Kidney epithelial cell (primary cell): ENCODE measurements at regions not wholly inside any gene's neighbourhood (a gene's known extent, or its start where the extent isn't known, plus 50 kb on each side); places are given as distances from the start of the nearest gene placed in this dataset.

ENCODE experiments used
- DNase-seq: peaks from one replicate; pipeline ENCODE4 v3.0.0-alpha.2; 2010; ENCODE audit warnings: low read depth
- H3K27me3 ChIP-seq: 2 replicates; pipeline ENCODE4 v1.6.0; 2011; ENCODE audit warnings: low read length; ENCODE audit not compliant: control insufficient read depth, insufficient read depth
- H3K36me3 ChIP-seq: 2 replicates; pipeline ENCODE4 v1.5.1; 2011; ENCODE audit warnings: low read length; ENCODE audit not compliant: control insufficient read depth, insufficient read depth
- H3K4me3 ChIP-seq: 2 replicates; pipeline ENCODE4 v1.5.1; 2011; ENCODE audit warnings: low read depth, mild to moderate bottlenecking, control low read depth, low read length
- TF ChIP-seq, protein P1 (sequence below): IDR thresholded peaks from 2 replicates; pipeline ENCODE4 v1.5.1; 2011; ENCODE audit warnings: mild to moderate bottlenecking, moderate library complexity, low read length, control low read depth, inconsistent platforms; ENCODE audit not compliant: insufficient read depth, poor library complexity, severe bottlenecking

DNA sequence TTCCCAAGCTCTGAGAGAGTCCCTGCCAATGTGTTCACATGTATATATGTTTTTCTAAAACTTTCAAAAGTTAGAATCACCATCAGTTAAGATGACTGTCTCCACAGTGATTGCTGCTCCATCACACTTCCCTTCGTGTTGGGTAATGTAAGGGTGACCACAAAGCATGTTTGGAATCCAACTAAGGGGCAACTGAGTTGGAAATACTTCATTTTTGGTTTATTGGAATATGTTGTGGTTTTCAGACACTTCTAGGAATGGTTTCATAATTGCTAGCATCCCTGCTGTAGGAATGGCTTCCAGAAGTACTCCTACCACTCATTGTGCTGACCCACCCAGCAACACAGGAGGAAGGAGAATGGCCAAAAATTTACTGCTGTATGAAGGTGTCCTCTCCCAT, 212.5 kb upstream of the GULP1 start:
- Histone ChIP-seq H3K36me3 (no peaks in the 10 kb centered on the region), H3K4me3 (no peak overlapping the region), H3K27me3 (no peaks in the 10 kb centered on the region)
- TF ChIP-seq, protein P1, sequence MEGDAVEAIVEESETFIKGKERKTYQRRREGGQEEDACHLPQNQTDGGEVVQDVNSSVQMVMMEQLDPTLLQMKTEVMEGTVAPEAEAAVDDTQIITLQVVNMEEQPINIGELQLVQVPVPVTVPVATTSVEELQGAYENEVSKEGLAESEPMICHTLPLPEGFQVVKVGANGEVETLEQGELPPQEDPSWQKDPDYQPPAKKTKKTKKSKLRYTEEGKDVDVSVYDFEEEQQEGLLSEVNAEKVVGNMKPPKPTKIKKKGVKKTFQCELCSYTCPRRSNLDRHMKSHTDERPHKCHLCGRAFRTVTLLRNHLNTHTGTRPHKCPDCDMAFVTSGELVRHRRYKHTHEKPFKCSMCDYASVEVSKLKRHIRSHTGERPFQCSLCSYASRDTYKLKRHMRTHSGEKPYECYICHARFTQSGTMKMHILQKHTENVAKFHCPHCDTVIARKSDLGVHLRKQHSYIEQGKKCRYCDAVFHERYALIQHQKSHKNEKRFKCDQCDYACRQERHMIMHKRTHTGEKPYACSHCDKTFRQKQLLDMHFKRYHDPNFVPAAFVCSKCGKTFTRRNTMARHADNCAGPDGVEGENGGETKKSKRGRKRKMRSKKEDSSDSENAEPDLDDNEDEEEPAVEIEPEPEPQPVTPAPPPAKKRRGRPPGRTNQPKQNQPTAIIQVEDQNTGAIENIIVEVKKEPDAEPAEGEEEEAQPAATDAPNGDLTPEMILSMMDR, result no peak
- peak; percentile 65 for DNase-seq

DNA sequence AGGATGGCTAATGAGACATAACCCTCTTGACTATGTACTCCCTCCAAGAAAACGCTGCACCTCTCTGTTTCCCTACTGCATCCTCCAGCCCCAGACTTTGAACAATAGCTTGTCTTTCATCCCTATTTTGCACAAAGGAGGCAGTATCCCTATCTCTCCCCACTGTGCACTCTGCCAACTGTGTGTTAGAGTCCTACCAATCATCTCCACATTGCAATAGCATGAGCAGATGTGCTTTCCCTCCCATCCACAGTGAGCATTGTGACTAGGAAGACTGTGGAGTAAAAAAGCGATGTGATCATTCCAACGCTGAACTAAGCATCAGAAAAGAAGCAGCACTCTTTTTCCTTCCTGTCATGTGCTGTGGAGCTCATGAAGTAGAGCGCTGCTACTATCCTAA, 206.3 kb upstream of the GULP1 start:
- no peak for DNase-seq
- no peaks in the 10 kb centered on the region for H3K36me3 ChIP-seq
- H3K4me3 ChIP-seq, result no peak overlapping the region
- no peaks in the 10 kb centered on the region for H3K27me3 ChIP-seq
- TF ChIP-seq, protein P1, result no peak

DNA sequence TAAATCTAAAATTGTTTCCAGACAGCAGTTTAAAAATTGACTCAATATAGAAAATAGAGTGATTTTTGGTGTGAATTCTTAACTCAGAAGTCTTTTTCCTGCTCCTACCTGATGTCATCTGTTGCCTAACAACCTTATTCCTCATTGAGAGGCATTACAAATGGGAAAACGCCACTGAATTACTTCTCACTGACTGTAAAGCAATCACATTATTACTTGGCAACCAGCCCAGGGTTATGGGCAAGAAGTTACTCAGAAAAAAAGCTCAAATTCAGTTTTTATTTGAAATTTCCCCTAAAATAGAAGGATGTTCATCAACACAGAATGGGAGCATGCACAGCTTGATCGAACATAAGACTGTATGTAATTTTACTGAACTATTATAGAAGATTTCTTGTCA, 201.8 kb upstream of the GULP1 start:
- TF ChIP-seq, protein P1, result no peak
- Histone ChIP-seq H3K27me3 (no peaks in the 10 kb centered on the region), H3K36me3 (no peaks in the 10 kb centered on the region), H3K4me3 (no peak overlapping the region)
- no peak for DNase-seq

DNA sequence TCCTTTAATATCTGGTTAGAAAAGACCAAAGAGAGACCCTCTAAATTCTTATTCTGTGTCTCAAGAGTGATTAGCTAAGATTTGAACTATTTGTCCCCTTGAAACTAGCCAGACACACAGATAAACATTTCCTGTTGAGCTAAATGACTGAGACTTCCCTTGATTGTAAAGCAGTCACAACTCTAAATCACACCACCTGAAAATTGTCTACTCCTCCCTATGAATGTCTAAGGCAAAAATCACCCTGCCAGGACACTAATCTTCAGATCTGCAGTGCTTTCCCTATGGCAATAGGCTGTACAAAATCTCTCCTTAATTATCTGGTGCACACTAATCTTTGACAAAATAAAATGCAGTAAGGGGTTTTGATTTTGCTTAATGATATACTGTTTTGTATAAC, 200.5 kb upstream of the GULP1 start:
- no peak for DNase-seq
- Histone ChIP-seq H3K27me3 (no peaks in the 10 kb centered on the region), H3K4me3 (no peak overlapping the region), H3K36me3 (no peaks in the 10 kb centered on the region)
- TF ChIP-seq, protein P1, result no peak

DNA sequence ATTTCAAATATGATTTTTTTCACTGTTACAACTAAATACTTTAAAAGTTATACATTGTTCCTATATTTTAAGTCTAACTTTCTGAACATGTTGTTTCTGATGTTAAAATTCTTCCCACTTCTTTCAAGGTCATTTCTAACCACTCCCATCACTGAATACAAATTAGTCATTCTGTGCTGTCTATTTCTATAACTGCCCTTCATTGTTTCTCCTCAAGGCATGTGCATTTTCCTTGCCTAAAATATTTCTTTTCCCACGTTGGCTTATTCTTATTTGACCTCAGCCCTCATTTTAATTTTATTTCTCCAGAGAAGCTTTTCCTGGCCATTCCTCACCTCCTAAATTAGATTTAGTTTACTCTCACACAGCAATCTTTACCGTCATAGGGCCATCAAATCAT, 198.9 kb upstream of the GULP1 start:
- TF ChIP-seq, protein P1, result no peak
- DNase-seq, result no peak
- Histone ChIP-seq H3K4me3 (no peak overlapping the region), H3K27me3 (no peaks in the 10 kb centered on the region), H3K36me3 (no peaks in the 10 kb centered on the region)

DNA sequence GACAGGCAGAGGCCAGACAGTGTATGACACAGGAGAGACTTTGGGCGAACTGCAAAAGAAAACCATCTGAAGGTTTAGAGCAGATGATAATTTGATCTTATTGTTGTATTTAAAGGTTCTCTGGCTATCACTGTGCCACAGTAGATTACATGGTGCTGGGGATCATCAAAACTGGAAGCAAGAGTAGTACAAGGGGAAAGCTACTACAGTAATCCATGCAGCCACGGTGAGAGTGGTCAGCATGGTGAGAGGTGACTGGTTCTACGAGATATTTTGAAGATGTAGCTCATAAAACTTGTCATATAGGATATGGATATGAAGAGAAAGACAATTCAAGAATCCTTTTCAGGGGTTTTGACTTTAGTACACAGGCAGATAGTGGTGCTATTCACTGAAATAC, 194.8 kb upstream of the GULP1 start:
- no peak for DNase-seq
- Histone ChIP-seq H3K36me3 (no peaks in the 10 kb centered on the region), H3K4me3 (no peak overlapping the region), H3K27me3 (no peaks in the 10 kb centered on the region)
- TF ChIP-seq, protein P1, result no peak
